ENCODE measurements at regions not wholly inside any gene's neighbourhood (a gene's known extent, or its start where the extent isn't known, plus 50 kb on each side); places are given as distances from the start of the nearest gene placed in this dataset.

DNA sequence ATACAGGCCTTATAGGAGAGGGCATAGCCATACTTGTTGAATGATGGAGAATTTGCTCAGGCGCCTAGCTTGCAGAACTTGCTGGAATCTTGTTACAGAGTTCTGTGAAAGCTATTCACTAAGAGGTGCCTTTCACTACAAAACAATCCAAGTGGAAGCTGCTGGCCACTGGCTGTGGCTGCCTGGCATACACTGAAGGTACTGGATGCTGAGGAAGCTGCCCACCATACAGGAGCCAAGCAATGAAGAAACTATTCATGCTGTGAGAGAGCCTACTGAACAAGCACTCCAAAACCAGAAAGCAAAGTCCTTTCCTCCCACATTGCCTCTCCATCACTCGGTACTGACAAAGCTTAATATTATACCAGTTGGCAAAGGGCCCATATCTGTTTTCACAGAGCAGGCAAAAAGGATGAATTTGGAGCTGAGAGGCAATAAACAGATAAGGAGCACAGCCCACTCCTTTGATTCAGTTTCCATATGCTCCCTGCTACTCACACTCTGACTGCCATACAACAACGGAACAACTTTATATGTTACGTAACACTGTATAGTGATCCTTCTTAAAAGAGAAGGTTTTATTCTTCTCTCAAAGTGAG lies 192.6 kb upstream of the ALCAM start:
- TF ChIP-seq, protein P1, sequence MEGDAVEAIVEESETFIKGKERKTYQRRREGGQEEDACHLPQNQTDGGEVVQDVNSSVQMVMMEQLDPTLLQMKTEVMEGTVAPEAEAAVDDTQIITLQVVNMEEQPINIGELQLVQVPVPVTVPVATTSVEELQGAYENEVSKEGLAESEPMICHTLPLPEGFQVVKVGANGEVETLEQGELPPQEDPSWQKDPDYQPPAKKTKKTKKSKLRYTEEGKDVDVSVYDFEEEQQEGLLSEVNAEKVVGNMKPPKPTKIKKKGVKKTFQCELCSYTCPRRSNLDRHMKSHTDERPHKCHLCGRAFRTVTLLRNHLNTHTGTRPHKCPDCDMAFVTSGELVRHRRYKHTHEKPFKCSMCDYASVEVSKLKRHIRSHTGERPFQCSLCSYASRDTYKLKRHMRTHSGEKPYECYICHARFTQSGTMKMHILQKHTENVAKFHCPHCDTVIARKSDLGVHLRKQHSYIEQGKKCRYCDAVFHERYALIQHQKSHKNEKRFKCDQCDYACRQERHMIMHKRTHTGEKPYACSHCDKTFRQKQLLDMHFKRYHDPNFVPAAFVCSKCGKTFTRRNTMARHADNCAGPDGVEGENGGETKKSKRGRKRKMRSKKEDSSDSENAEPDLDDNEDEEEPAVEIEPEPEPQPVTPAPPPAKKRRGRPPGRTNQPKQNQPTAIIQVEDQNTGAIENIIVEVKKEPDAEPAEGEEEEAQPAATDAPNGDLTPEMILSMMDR (IDR thresholded peaks at IDR 0.05; ENCODE audit: low read depth, low read length, missing control alignments) = no peak
- DNase-seq (ENCODE audit: low read depth) = no peak

DNA sequence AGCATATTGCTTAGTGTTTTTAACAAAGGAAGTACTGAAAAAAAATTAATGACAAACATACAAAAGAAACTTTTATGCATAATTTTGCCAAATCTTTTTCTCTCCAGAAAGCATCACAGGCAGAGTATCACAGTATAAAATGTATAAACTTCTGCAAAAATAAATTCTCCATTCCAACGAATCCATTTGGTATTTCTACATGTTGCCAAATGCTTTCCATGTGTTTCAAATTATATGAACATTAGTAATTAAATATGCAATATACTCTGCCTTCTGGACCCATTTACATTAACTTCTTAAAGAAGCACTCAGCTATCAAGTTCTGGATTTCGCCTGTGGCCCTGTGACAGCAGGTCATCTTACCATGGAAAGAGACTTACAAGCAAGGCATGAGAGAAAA lies 189.1 kb upstream of the ALCAM start:
- no peak overlapping the region for H3K4me3 ChIP-seq (ENCODE audit: low read depth, low read length)
- DNase-seq (ENCODE audit: low read depth) = no peak
- TF ChIP-seq, protein P1 (IDR thresholded peaks at IDR 0.05; ENCODE audit: low read depth, low read length, missing control alignments) = no peak

More for the DNA sequence above, 192.6 kb upstream of the ALCAM start:
- H3K4me3 ChIP-seq (ENCODE audit: low read depth, low read length) = no peak overlapping the region

DNA sequence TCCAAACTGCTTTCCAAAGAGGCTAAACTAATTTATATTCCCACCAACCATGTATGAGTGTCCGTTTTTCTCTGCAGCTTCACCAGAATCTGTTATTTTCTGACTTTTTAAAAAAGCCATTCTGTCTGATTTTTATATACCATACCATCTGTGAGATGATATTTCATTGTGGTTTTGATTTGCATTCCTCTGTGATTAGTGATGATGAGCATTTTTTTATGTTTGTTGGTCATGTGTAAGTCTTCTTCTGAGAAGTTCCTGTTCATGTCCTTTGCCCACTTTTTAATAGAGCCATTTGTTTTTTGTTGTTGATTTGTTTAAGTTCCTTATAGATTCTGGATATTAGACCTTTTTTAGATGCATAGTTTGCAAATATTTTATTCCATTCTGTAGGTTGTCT lies 179.4 kb upstream of the ALCAM start:
- no peak overlapping the region for H3K4me3 ChIP-seq (ENCODE audit: low read depth, low read length)
- TF ChIP-seq, protein P1 (IDR thresholded peaks at IDR 0.05; ENCODE audit: low read depth, low read length, missing control alignments) = no peak
- no peak for DNase-seq (ENCODE audit: low read depth)

DNA sequence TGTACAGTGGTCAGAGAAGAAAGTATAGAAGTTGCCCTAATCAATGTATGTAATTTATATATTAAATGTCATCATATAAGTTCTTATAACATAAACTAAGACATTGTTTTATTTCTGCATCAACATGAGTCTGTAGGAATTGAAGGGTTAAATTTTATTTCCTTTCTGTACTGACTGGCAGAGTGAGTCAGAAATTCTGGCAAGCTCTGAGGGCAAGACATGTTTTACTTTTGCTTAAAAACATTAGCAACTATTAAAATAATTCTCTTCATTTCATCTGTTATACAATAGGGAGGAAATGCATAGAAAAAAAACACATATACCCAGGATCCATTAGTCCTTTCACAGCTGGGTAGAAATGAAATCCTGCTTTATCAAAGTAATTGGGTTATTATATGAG lies 171.4 kb upstream of the ALCAM start:
- TF ChIP-seq, protein P1 (IDR thresholded peaks at IDR 0.05; ENCODE audit: low read depth, low read length, missing control alignments) = no peak
- DNase-seq (ENCODE audit: low read depth) = no peak
- H3K4me3 ChIP-seq (ENCODE audit: low read depth, low read length) = no peak overlapping the region

DNA sequence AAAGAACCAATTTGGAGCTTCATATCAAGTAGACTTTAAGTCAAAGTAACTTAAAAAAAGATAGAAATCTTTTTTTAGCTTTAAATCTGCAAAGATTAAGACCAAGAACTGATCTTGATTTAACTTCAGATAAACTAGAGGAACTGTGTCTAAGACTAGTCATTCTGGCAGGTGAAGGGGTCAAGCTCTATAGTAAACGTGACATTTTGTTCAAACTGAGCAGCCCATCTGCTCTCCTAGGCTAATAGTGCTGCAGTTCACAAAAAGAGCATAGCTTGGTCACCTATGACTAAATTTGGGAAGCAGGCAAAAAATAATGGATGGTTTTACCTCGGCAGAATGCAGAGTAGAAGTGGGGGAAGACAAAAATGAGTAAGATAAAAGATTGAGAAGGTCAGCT lies 168.8 kb upstream of the ALCAM start:
- DNase-seq (ENCODE audit: low read depth) = no peak
- no peak overlapping the region for H3K4me3 ChIP-seq (ENCODE audit: low read depth, low read length)
- TF ChIP-seq, protein P1 (IDR thresholded peaks at IDR 0.05; ENCODE audit: low read depth, low read length, missing control alignments) = no peak

DNA sequence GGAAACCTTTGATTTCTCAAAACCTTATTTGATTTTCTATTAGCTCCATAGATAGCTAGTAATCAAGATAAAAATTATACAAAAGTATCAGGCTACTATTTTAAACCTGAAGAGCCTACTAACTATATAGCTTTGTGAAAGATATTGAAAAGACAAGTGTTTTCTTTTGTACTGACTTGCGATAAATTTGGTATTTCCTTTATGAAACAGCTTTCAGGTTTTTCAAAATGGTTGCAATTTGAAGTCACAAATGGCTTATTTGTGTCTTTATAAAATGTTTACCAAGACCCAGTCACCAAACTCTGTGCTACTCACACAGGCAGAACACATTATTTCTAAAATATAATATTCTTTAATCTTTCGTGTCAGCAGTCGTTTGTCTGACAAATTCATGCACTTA lies 167.5 kb upstream of the ALCAM start:
- TF ChIP-seq, protein P1 (IDR thresholded peaks at IDR 0.05; ENCODE audit: low read depth, low read length, missing control alignments) = no peak
- DNase-seq (ENCODE audit: low read depth) = no peak
- H3K4me3 ChIP-seq (ENCODE audit: low read depth, low read length) = no peak overlapping the region

DNA sequence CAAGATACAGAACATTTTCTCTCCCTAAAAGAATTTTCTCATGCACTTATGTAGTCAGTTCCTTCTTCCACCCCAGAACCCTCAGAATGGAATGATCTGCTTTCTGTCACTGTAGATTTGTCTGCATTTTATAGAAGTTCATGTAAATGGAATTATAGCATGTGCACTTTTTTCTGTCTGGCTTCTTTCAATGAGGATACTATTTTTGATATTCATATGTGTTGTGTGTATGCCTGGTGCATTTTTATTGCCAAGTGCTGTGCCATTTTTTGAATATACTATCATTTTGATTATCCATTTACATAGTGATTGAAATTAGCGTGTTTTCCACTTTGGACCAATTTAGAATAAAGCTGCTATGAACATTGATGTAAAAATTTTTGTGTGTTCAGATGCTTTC lies 156.6 kb upstream of the ALCAM start:
- no peak for DNase-seq (ENCODE audit: low read depth)
- TF ChIP-seq, protein P1 (IDR thresholded peaks at IDR 0.05; ENCODE audit: low read depth, low read length, missing control alignments) = no peak
- H3K4me3 ChIP-seq (ENCODE audit: low read depth, low read length) = no peak overlapping the region

Data from GM12864 (cell line).